NCI-H2171 (cell line): ENCODE measurements at regions not wholly inside any gene's neighbourhood (a gene's known extent, or its start where the extent isn't known, plus 50 kb on each side); places are given as distances from the start of the nearest gene placed in this dataset.

ENCODE experiments used
- DNase-seq: peaks from one replicate; lab custom pipeline; 2025; lab: John Stamatoyannopoulos, UW

DNA sequence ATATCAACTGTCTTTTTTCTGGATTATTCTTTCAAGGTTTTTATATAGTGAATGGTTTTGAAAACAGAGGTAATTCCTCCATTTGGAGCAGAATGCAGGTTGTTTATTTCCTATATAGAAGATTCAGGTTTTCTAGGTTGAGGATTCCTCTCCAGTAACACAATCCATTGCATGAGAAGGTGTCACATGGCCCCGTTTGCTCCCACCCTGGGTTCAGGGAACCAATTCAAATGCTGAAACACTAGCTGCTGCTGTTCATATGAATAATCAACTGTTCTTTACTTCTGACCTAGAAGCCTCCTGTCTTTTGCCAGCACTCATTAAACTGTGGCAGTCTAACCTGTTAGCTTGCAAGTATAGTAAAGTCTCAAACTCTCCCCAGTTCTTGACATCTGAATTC, 1316.9 kb upstream of the TENM3 start:
- DNase-seq, result no peak

DNA sequence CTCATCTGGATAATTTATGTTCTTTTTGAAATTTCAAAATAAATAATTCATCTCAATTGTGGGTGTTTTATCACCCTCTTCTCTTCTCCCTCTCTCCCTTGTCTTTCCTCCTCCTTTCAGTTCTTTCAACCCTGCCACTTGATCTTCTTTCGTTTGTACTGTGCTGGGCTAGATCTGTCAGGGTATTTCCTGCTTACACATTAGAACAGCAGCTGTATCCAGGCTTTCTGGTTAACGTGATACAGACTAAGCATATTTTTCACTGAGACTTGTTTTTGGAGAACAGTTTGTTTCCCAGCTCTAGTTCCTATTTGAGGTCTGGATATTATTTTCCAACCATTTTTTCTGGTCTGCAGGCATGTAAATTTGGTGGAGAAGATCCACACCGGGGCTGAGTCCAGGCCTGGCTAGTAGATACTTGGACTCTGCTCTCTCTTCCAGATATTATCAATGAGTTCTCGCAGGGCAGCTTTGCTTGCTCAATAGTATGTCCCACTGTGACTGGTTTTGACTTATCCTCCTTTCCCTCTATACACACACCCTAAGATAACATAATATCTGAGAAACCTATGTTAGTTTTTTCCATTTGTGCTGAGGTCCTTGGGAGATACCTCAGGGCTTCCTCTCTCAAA, 1310.7 kb upstream of the TENM3 start:
- no peak for DNase-seq

- no peak for DNase-seq
Observed at GRCh38 chr4:180937083-180937482, 1306.1 kb upstream of the TENM3 start.

DNA sequence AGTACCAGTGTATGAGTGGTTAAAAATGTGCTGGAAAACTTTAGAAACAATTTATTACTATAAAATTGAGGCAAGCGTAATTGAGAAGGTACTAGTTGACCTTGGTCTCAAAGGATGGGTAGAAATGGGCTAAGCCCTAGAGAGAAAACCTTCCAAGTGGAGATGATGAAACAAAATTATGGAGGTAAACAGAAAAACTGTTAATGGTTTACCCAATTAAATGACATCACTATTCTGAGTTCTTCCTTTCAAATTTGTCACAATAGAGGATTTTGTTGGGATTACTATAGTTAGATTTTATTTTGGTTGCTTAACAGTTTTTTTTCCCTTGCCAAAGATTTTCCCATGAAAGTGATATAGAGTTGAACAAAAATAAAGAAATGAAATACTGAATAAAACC, 1302.5 kb upstream of the TENM3 start:
- DNase-seq, result no peak

DNA sequence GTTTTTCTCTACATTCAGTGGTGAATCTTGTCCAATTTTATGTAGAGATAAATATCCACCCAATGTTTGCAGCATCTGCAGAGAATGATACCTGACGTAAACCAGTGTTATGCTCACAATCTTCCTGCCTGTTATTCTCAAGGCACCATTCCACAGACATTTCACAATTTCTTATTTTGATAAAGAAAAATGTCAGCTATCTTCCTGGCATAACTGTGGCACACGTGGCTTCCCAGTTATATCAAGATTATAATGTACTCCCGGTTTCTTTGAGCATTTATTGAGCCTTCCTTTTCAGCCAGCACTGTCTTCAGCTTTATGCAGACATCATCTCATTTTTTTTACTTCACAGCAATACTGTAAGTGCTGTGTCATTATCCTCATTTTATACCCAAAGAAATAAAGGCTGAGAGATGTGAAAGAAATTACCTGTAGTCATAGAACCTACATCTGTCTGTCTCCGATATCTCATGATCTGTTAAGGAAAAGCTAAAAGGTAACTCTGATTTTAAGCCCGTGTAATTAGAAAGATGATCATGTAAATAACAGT, 1300.8 kb upstream of the TENM3 start:
- DNase-seq, result no peak

DNA sequence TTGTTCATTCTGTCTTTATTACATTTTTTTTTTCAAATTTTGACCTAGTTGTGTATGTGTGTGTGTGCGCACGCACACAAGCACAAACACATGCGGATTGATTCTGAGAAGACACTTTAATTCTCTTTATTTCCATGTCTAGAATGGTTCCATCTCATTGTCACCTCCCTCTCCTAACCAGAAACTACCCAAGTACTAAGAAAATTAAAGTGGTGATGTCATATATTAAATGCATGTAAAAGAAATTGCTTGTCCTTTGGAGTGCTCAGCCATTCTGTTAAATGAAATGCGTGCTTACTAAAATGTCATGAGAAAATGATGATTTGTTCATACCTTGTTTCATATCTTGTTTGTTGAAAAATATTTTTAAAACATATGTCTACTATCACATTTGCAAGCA, 1297.0 kb upstream of the TENM3 start:
- no peak for DNase-seq

- no peak for DNase-seq
Observed at GRCh38 chr4:180947425-180947824, 1295.8 kb upstream of the TENM3 start.

- no peak for DNase-seq
Observed at GRCh38 chr4:180949424-180950213, 1293.6 kb upstream of the TENM3 start.

- DNase-seq, result no peak
Observed at GRCh38 chr4:180950377-180950776, 1292.8 kb upstream of the TENM3 start.

DNA sequence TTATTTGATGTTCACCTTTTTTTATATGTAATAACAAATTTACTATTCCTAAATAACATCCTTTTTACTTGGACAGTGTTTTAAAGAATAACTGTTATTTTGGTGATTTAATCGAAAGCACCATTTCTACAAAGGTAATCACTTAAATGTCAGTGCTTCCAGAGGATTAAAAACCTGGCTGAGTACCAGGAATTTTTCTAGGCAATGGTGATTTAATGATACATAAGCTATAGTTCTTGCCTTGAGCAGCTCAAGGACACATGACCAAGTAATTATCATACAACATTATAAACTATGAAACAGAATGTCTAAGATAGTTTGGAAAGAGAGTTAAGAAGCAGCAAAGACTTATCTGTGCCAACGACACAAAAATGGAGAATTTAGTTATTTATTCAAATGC, 1291.9 kb upstream of the TENM3 start:
- DNase-seq, result no peak

DNA sequence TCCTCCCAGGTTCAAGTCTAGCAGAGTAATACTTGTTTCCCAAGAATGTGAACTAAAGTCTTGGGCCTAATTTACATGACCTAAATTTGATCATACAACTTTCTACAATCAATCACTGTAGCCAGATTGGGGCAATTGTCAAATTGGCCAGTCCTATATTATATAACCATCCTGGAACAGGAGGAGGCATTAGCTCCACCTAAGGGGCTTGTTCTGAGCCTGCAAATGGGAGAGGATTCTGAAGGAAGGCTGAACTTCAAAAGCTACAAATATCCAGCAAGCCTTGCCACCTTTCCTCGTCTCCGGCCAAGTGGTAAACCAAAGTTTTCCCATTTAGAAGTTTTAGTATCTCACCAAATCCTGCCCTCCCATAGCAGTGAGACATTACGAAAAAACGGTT, 1289.6 kb upstream of the TENM3 start:
- no peak for DNase-seq

DNA sequence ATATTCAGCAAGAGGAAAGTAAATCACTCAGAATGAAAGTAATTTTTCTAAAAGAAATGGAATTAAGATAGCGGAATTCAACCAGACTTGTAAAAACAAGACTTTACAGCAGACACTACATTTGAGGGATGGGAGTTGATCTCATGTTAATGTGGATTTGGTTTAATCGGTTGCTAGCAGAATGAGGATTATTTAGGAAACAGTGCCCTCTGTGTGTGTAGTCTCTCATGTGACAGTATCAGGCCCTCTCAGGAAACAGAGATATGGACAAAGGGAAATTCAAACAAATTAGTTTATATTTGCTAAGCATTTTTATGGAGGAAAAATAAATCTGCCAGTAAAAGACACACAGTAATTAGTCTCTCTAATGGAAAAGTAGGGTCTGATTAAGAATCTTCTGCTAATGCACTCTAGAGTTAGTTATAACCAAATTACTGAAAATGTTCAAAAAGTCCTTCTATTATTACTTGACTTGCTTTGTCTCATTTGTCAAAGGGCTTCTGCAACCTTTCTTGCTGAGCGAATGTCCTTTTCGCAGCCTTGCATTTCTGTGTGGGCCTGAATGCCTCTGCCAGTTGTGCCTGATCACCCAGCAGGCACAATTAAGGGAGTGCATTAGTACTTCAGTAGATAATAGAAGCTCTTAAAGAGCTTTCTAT, 1282.3 kb upstream of the TENM3 start:
- DNase-seq, result no peak

- no peak for DNase-seq
Observed at GRCh38 chr4:180962268-180962667, 1280.9 kb upstream of the TENM3 start.

- no peak for DNase-seq
Observed at GRCh38 chr4:180966312-180966711, 1276.9 kb upstream of the TENM3 start.

- no peak for DNase-seq
Observed at GRCh38 chr4:180967936-180968335, 1275.3 kb upstream of the TENM3 start.

GRCh38 chr4:180973894-180974293, 1269.3 kb upstream of the TENM3 start:
- DNase-seq, result no peak

DNA sequence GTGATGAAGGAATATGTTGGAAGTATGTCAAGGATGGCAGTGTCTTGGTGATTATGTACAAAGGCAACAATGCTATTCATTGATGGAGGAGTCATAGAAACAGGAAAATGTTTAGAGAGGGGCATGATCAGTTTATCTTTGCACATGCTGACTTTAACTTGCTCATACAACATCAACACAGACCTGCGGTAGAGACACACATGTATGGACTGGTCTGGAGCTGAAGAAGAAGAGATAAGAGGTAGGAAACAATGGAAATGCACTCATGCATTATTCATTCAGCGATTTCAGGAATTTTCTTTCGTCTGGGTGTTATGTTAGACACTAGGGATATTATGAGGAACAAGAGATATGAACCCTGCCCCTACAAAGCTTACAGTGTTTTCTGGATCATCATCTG, 1252.3 kb upstream of the TENM3 start:
- DNase-seq, result no peak

GRCh38 chr4:180993244-180993836, 1249.9 kb upstream of the TENM3 start:
- DNase-seq, result no peak

DNA sequence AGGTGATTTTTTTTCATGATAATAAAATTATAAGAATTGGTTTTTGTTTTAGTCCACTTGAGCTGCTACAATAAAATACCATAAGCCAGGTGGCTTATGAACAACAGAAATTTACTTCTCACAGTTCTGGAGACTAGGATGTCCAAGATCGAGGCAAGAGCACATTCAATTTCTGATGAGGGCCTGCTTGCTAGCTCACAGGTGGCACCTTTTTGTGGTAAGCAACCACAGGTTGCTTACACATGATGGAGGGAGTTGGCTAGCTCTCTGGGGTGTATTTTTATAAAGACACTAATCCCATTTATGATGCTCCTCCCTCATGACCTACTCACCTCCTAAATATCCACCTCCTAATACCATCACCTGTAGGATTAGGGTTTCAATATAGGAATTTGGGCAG, 1248.5 kb upstream of the TENM3 start:
- no peak for DNase-seq

DNA sequence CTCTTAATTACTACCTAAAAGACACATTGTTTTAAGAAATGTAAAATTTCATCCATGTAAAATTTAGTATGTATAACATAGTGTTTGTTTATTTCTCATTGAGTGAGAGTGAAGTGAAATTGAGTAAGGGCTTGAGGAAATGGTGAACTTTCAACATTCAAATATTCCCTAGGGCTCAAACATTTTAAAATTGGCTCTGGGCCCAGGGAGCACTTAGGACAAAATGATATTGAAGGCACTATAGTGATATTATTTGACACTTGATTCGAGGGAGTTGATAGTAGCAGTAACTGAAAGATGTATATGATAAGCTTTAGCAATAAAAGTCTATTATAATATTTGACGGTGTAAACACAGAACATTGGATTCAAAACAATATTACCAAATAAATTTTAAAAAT, 1244.0 kb upstream of the TENM3 start:
- no peak for DNase-seq

DNA sequence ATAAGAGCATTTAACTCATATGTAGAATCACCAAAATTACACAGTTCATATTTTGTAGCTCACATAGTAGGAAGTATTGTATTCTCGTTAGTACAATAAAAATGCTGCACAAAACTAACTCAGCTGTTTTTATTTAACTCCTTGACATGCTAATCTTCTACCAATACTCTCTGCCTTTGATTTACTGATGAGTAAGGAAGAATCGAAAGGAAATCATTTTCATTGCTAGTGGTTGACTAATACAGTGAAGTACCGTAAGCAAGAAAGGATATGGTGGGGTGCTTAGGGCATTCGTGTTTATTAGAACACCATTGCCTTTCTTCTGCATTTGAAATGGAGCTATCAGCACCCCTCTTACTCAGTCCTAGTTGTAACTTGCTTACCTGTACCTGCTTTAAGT, 1239.1 kb upstream of the TENM3 start:
- DNase-seq, result no peak

GRCh38 chr4:181006499-181007260, 1236.5 kb upstream of the TENM3 start:
- no peak for DNase-seq
